GM18861 (cell line): ENCODE measurements at regions not wholly inside any gene's neighbourhood (a gene's known extent, or its start where the extent isn't known, plus 50 kb on each side); places are given as distances from the start of the nearest gene placed in this dataset.

Experiments used
- ATAC-seq: cut with Tn5 transposase; IDR thresholded peaks from one replicate; pipeline ENCODE4 v1.9.1; 2021; ENCODE audit not compliant: unreplicated experiment

DNA sequence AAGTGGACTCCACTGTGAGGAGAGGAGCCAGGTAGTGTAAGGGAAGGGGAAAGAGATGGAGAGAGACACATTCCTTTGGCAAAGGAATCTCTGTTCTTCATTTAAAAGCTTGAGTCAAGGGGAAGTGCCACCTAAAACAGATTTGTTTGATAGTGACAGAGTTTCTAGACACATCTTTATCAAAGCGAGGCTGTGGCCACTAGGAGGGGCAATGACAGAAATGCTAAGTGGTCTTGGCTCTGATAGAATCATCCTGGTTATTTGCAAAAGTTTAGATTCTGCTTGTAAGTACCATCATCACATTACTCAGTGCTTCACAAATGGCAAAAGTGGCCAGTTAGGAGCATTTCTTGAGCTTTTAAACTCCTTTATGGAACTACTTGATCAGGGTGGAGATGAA lies 261.4 kb downstream of the CNTN3 start:
- ATAC-seq: no peak

DNA sequence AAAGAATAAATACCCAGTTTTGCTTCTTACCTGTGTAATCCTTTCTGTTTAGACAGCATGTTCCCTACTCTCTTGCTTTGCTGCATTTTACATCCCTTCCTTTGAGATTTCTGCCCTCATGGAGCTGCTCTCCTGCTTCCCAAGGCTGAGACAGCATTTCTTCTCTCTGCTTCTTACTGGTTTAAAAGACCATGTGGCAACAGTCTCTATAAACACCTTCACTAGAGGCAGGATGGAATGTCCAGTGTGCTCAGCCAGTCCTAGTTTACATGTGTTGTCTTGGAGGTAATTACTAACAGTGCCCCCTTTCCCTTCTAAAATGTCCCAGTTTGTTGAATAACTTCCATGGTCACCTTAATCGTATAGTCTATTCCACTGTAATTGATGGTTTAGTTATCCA lies 262.3 kb downstream of the CNTN3 start:
- no peak for ATAC-seq

DNA sequence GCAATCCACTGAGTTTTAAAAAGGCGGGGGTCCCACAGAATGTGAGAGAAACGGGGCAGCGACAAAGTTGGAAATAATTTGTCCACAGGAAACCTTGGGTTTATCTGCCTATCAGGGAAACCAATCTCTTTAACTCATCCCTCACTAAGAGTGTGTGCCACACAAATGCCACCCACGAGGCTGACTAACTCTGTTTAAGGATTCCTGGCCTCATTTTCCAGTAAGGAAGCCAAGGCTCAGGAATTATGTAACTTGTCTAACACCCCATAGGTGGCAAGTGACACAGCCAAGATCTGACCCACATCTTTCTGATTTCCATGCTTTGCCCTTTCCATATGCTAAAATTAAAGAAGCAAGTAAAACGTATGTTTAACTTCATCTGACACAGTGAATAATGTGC lies 263.2 kb downstream of the CNTN3 start:
- no peak for ATAC-seq

DNA sequence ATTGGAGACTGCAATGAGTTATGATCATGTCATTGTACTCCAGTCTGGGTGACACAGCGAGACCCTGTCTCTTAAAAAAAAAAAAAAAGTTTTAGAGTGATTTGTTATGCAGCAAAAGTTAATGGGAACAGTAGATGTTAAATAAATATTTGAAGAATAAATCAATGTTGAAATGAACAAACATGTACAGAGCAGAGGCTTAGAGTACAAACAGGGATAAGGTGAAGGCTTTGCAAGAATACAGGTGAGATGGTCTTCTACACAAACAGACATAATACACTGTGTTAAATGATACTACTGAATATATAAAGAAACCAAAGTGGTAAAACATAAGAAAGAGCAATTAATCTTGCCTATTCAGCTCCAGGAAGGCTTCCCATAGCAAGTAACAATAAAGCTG lies 265.4 kb downstream of the CNTN3 start:
- no peak for ATAC-seq

DNA sequence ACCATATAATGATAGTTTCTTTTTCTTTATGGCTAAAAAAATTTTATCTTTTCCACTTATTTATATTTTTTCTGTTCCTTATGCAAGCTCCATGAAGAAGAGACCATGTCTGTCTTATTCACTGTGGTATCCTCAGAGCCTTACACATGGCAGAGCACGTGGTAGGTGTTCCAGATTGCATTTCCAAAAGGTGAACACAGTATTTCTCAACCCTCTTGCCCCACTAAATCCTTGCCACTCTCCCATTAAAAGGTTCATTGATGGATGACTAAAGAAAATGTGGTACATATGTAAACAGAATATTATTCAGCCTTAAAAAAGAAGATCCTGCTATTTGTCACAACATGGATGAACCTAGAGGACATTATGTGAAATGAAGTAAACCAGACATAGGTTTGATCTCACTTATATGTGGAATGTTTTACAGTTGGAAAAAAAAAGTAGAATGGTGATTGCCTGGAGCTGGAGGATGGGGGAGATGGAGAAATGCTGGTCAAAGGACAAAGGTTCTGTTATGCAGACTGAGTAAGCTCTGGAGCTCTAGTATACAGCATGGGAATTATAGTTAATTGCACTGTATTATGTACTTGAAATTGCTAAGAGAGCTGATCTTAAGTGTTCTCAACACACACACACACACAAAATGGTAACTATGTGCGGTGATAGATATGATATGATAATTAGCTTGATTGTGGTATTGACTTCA lies 266.7 kb downstream of the CNTN3 start:
- no peak for ATAC-seq

DNA sequence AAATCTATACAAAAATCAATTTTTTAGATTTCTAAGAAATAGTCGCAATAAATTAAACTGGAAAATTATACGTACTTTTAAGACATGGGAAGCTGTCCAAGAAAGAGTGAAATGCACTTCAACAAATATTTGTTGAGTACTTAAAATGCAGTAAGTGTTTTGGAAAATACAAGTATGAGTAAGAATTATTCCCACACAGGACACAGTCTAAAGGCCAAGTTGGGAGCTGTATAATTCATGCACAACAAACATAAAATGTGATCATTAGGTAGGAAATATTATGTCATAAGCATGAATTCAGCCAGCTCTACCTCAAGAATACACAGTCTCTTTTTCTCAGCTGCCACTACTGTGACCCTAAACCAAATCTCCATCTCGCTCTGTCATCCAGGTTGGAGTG lies 267.6 kb downstream of the CNTN3 start:
- ATAC-seq: no peak

DNA sequence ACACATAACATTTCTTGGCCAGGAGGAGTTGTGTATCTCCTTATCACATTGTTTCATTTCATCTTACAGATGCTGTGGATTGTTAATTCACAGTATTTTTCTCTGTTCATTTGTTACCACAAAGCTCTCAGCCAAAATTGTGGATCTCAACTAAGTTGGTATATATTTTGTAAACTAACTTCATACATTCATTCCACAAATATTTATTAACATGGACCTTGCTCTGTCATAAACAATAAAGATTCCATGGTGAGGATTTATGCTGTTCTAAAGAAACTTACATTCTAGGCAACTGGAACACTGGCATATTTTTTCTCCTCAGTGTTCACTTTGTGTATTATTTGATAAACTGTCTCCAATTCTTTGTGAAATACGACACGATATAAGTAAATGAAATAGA lies 268.8 kb downstream of the CNTN3 start:
- no peak for ATAC-seq

DNA sequence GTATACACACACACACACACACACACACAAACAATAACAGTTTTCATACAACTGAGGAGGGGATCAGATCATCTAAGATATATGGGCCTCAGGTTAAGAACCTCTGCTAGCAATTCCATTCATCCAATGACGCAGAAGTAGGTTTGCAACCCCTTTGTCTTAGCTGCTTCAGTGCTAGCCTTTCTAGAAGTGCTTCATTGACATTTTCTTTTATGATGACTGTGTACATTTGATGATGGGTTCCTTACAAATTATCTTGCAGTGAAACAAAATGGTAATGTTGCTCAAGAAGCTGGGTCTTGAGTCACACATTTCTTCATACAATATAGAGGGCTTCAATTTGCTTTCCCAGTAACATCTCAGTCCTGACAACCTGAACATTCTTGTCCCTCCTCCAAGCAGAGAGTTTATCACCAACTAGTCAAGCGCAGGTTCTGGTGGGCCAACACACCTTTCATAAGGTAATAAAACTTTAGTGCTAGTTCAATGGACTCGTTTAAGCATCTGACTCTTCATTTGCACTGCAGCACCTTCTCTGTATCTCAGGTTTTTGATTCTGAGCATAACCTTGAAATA lies 269.5 kb downstream of the CNTN3 start:
- ATAC-seq: no peak

DNA sequence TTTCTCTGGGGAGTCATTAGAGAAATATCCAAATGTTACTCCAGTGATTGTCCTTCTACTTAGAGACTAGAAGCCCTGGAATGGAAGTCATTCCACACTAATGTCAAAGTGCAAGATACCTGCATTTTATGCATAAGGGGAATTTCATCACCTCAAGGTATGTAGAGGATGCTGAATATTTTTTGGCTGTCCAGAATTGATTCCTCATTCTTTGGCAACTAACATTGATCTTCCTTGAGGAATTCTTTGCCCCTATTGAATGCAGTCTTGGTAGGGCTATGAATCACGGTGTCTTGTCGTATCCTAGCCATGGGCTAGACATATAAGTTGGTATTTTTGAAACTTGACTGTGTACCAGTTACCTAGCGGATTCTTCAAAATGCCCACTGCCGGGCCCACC lies 271.1 kb downstream of the CNTN3 start:
- no peak for ATAC-seq

DNA sequence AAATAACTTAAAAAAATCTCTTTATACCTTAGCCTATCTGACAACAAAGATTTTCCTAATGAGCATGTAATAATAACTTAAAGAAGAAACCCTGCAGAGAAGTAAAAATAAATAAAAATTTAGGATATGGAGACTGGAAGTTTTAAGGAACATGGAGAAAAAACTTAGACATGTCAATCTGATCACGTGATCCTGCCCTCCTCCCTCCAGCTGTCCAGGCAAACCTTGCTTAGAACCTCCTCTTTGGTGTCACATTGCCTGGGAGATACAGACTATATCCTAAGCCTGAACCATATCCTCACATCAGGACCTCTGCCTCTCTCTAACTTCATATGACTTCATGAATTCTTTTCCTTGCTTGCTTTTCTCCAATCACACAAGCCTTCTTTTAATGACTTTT lies 275.5 kb downstream of the CNTN3 start:
- ATAC-seq: no peak

DNA sequence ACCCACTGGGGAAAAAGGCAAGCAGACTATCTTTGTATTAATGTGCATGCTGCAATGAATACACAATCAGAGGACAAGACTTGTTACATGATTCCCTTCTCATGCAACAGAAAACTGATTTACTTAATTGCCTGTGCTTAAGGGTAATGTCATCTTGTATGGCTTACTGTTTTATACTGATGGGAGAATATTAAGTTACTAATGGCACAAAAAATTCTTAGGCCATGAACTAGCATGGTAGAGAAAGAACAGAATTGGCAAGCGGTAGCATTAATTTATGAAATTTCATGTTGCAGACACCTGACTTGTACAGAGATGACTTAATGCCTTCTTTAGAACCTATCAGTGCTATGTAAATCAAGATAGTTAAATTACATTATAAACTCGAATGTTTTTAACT lies 282.3 kb downstream of the CNTN3 start:
- ATAC-seq: no peak

DNA sequence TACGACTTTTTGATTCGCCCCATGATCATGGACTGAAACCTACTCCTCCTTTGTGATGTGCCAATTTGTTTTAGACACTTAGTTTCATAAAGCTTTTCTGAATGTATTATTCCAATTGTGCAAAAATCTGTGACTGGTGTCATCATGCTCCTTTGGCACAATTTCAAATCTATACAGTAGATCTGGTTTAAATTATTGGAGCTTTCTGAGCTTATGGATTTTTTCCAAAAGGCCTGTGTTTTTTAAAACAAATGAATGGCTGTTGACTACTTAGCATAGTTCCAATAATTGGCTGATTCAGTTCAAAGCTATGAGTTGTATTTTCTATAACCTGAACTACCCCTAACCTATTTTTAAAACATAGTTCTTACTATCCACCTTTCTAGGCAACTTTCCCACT lies 282.7 kb downstream of the CNTN3 start:
- no peak for ATAC-seq

DNA sequence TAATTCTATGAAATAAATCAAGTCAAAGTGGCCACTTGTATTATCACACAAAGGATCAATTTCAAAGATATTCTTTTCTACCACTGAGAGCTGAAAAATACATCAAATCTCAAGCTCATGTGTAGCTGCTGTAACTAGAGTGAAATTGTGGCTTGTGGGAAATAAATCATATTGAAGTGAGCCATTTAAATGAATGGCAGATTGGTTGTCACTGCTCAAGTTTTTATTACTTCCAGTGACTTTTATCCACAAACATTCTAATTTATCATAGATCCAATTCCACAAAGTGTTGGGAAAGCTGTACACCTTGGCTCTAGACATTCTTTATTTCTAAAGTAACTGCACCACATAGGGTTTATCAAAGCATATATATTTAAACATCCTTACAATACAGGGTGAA lies 285.4 kb downstream of the CNTN3 start:
- no peak for ATAC-seq

DNA sequence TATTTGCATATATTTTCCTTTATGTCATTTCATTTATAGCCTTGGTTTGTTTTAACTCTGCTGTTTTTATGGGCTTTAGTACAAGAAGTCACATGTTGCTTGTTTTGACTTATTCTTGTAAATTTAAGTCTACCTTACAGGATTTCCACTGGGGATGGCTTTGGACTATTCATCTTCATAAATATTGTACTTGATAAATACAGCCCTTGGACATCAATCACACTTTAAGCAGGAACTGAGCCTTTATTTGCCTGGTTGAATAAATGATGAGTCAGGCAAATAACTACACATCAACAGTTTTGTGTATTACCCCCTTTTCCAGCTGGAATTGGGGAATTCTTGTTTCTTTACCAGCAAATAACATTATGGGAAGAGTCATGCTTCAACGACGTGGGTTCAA lies 286.0 kb downstream of the CNTN3 start:
- no peak for ATAC-seq

DNA sequence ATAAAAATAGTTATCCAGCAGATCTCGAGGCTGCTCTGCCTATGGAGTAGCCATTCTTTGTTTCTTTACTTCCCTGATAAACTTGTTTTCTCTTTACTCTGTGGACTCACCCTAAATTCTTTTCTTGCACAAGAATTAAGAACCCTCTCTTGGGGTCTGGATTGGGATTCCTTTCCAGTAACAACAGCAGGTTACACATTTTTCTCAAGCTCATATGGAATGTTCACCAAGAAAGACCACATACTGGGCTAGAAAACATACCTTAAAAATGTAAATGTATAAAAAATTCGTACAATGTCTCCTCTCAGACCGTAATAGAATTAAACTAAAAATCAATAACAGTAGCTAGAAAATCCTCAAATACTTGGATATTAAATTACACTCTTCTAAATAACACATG lies 299.2 kb downstream of the CNTN3 start:
- ATAC-seq: no peak

DNA sequence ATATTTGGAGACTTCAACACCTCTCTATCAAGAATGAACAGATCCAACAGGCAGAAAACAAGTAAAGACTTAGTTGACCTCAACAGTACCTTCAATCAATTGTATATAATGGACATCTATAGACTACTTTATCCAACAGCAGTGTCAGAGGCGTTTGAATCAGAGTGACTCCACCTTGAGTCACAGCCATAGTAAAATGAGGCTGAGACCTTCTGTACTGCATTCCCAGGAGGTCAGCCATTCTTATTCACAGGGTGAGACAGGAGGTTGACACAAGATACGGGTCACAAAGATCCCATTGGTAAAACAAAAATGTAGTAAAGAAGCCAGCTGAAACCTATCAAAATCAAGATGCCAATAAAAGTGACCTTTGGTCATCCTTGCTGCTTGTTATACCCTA lies 299.8 kb downstream of the CNTN3 start:
- no peak for ATAC-seq

DNA sequence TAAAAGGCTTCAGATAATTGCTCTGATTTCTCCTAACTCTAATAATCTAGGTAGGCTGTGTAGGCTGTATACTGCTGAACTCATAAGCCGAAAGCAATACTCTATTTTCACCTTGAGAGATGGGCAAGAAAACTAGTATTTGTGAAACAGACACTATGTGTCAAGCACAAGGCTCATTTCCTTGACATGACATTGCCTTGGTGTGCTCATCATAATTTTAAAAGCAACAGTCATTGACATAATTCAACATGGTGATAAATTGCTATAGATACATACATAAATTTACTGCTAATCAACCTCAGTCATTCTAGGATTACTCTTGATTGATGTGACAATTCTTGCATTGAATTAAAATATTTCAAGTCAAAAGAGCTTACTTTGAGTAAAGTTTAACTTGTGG lies 304.7 kb downstream of the CNTN3 start:
- ATAC-seq: no peak

DNA sequence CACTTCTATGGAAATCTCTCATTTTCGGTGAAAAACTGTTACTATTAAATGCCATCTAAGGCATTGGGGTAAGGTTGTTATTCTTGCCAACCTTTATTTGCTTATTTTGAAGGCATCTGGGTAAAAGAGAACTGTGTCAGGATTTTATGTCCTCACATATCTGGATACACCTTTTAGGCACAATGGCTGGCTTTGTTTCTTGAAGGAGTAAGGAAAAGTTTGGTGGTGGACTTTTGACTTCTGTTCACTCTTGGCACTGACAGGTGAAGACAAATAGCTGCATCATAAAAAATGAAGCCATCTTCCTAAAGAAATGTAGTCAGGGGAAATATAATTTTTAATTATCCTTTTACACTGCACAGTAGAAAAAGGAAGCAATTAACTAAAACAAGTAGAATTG lies 310.0 kb downstream of the CNTN3 start:
- ATAC-seq: no peak

DNA sequence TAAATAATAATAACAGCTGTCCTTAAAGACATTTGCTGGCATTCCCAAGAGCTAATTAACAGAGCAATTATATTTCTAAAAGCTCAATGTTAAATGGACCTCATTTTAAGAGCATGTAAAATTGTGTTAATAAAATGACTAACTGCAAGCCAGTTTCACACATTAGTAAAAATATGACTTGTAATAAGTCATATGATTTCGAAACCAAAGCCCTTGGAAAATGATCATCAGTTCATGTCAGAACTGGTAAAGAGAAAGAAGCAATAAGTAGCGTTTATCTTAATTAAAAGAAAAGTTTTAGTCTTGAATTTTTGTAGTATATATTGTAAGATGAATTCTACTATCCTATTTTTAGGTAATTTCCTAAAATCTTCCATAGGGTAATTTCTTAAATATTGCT lies 310.7 kb downstream of the CNTN3 start:
- ATAC-seq: no peak

DNA sequence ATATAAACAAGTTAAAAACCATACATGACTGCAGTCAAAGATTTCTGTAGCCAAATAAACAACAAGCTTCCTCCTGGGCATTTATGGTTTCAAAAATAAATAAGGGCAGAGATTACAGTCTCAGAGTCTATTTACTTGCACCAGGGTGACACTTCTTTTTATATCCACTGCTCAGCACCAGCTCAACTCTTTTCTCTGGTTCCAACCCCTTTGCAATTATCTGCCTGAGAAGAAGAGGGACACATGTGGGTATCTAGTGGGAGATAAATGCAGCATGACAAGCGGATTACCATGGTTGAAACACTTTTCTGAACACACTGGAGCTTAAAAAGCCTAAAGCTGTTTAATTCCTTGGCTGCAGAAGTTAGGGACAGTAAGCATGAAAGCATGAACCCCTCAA lies 311.5 kb downstream of the CNTN3 start:
- ATAC-seq: no peak

DNA sequence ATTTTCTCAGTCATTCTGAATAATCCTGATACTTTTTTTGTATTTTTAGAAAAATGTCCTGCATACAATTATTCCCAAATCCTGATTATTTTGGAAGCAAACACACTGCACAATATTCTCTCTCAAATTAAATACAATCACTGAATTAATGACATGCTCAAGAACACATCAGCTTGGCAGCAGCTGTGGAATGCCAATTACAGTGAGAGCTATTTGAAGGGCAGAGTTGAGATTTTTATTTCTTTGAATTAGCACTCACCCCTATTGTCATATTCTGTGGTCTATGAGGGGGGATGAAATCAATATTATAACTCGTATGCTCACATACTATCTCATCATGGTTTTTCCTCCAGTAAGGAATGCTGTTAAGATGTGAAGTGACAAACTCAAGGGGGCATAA lies 312.2 kb downstream of the CNTN3 start:
- ATAC-seq: no peak

DNA sequence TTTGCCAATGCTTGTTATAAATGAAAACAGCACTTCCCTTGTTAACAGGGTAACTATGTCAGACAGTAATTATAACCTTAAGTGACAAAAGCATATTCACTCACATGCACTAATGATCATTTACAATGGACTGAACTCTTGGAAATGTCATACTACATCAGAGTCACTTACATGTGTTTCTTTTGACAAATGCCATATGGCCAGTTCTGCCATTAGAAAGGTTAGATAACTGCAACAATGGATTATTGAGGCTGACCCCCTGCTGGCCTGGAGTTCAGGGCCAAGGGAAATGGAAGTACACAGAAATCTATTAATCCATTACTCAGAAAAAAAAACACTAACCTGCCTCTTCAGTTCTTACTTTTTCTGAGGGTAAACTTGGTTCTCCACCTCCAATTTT lies 313.4 kb downstream of the CNTN3 start:
- no peak for ATAC-seq

DNA sequence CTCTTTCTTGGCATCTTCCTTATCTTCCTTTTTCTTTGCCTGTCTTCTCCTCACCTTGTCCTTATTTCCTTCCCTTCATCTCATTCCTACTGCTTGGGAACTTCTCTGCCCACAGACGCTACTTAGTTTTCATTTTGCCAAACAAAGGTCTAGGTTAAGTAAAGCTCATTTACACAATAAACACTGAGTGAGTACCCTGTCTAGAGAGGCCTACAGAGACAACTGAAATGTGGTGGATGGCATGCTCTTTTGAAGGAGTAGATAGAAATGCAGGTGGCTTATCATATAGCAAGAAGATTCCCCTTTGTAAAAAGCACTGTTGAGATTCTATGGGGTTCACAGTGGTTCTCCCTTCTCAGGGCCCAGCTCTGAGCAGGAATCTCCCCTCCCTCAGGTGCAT lies 319.0 kb downstream of the CNTN3 start:
- ATAC-seq: no peak
